ENCODE measurements at regions not wholly inside any gene's neighbourhood (a gene's known extent, or its start where the extent isn't known, plus 50 kb on each side); places are given as distances from the start of the nearest gene placed in this dataset.

DNA sequence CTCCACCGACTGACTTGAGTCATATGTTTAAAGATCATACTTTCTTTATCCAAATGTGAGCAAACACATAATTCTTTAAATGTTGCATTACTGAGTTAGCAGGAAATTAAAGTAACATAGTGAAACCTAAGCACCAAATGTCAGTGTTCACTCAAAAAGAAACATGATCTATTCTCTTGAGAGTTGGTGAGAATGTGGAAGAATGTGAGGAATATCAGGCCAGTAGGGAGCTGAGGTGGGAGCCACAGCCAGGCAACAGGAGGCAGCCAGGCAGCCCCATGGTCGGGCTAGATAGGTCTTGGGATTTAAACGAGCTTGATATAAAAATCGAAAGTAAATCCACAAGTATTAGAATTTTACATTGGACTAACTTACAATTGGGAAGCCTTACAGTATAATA, 198.1 kb upstream of the SH3BP4 start:
- FAIRE-seq, result no peak
- ChIA-PET CTCF (no interaction called here), POLR2A (no interaction called here)
- TF ChIP-seq TFCP2L1 (CRISPR knock-in tag; IDR thresholded peaks at IDR 0.05) (no peak), MYC (IDR thresholded peaks at IDR 0.05; ENCODE audit: borderline replicate concordance, low read length) (no peak), SMC3 (IDR thresholded peaks at IDR 0.05) (no peak), HOXA7 (CRISPR knock-in tag; IDR thresholded peaks at IDR 0.05) (no peak), ZNF302 (CRISPR knock-in tag; IDR thresholded peaks at IDR 0.05) (no peak), CTCF (IDR thresholded peaks at IDR 0.05) (no peak), KDM1A (IDR thresholded peaks at IDR 0.05; ENCODE audit: low read depth) (no peak), FOXS1 (CRISPR knock-in tag; IDR thresholded peaks at IDR 0.05) (no peak), JUN (IDR thresholded peaks at IDR 0.05) (no peak), PHF8 (IDR thresholded peaks at IDR 0.05; ENCODE audit: borderline replicate concordance, low read depth) (no peak), CHD4 (IDR thresholded peaks at IDR 0.05; ENCODE audit: borderline replicate concordance) (no peak), TP53 (CRISPR knock-in tag; IDR thresholded peaks at IDR 0.05) (no peak), MAZ (IDR thresholded peaks at IDR 0.05; ENCODE audit: borderline replicate concordance, low read depth, low read length) (no peak), POLR2AphosphoS2 (conservative IDR thresholded peaks at IDR 0.05; ENCODE audit: low read length) (no peak), EP300 (IDR thresholded peaks at IDR 0.05) (no peak), CBX2 (IDR thresholded peaks at IDR 0.05; ENCODE audit: borderline replicate concordance, low read depth) (no peak)
- TF ChIP-seq, protein P1, sequence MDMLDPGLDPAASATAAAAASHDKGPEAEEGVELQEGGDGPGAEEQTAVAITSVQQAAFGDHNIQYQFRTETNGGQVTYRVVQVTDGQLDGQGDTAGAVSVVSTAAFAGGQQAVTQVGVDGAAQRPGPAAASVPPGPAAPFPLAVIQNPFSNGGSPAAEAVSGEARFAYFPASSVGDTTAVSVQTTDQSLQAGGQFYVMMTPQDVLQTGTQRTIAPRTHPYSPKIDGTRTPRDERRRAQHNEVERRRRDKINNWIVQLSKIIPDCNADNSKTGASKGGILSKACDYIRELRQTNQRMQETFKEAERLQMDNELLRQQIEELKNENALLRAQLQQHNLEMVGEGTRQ (IDR thresholded peaks at IDR 0.05), result no peak
- Histone ChIP-seq H3K4me1 (no peaks in the 10 kb centered on the region), H3K4me2 (no peak overlapping the region), H3K27ac (no peak overlapping the region), H3K9me3 (no peaks in the 10 kb centered on the region), H3K4me3 (no peak overlapping the region)
- 36% methylated on average over 4 of the region's 4 CpGs for WGBS (ENCODE audit: missing lambda C conversion rate)
- ATAC-seq, result no peak
- no peak for DNase-seq (ENCODE audit: low read depth in 1 of 2, low spot score in 1 of 2)

DNA sequence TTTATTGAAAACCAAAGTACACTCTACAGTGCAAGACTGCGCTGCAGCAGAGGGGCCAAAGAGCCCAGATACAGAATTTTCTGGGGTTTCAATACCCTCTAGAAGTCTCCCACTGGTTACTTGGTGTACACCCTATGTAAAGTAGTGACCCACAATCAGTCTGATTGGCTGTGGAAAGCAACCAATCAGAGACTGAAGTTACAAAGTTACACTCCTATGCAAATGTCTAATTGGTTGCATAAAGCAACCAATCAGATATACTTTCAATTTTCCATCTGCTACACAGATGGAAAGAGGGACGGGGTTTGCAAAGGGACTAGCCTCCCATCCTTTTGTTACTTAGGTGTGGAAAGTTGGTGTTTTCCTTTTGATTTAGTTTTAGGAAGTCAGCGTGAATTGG, 198.9 kb upstream of the SH3BP4 start:
- no peak overlapping the region for H3K27ac ChIP-seq
- 78% methylated on average over 3 of the region's 3 CpGs for WGBS (ENCODE audit: missing lambda C conversion rate)
- ATAC-seq (no peak), DNase-seq (ENCODE audit: low read depth in 1 of 2, low spot score in 1 of 2) (no peak), FAIRE-seq (no peak)
- H3K4me3 ChIP-seq, result no peak overlapping the region
- H3K4me1 ChIP-seq, result no peaks in the 10 kb centered on the region
- POLR2A ChIA-PET, result no interaction called here
- TF ChIP-seq EHF (CRISPR knock-in tag; IDR thresholded peaks at IDR 0.05) (no peak), FOSL2 (IDR thresholded peaks at IDR 0.05) (no peak), FOSL2 (CRISPR knock-in tag; IDR thresholded peaks at IDR 0.05) (no peak), RARB (CRISPR knock-in tag; IDR thresholded peaks at IDR 0.05) (no peak), BHLHE40 (IDR thresholded peaks at IDR 0.05; ENCODE audit: low read depth, low read length) (no peak), HDAC2 (IDR thresholded peaks at IDR 0.05) (no peak), MAZ (IDR thresholded peaks at IDR 0.05; ENCODE audit: borderline replicate concordance, low read depth, low read length) (no peak), EP300 (IDR thresholded peaks at IDR 0.05) (no peak), PHF8 (IDR thresholded peaks at IDR 0.05; ENCODE audit: borderline replicate concordance, low read depth) (no peak), MAX (IDR thresholded peaks at IDR 0.05) (no peak), HOXB13 (CRISPR knock-in tag; IDR thresholded peaks at IDR 0.05; ENCODE audit: low read depth) (no peak), PBX3 (IDR thresholded peaks at IDR 0.05) (no peak)
- H3K9me3 ChIP-seq, result no peaks in the 10 kb centered on the region
- CTCF ChIA-PET, result no interaction called here
- no peak overlapping the region for H3K4me2 ChIP-seq
